Neural cell (in vitro differentiated cells): ENCODE measurements at regions not wholly inside any gene's neighbourhood (a gene's known extent, or its start where the extent isn't known, plus 50 kb on each side); places are given as distances from the start of the nearest gene placed in this dataset.

Experiments
- H2AFZ ChIP-seq: fragments of 200-600, 300-800 bp; sonication (generic), shearing (Covaris generic); 2 replicates; pipeline ENCODE4 v1.6.0; 2014; ENCODE audit warnings: low read depth, mild to moderate bottlenecking, antibody characterized with exemption, low read length, moderate library complexity
- H3F3A ChIP-seq: fragments of 200-600 bp; shearing (Covaris generic); 2 replicates; pipeline ENCODE4 v1.6.1; 2016; ENCODE audit warnings: mild to moderate bottlenecking, moderate library complexity, mixed read lengths, antibody characterized with exemption, low read length; ENCODE audit not compliant: insufficient read depth, poor library complexity, severe bottlenecking
- H3K27ac ChIP-seq: fragments of 200-600, 300-800 bp; sonication (generic), shearing (Covaris generic); 2 replicates; pipeline ENCODE4 v1.5.1; 2014; ENCODE audit warnings: mild to moderate bottlenecking, low read length, moderate library complexity
- H3K27me3 ChIP-seq: fragments of 300-800, 200-600 bp; sonication (generic), shearing (Covaris generic); 2 replicates; pipeline ENCODE4 v1.6.0; 2014; ENCODE audit warnings: mild to moderate bottlenecking, low read depth, low read length, moderate library complexity; ENCODE audit not compliant: insufficient read depth
- H3K36me3 ChIP-seq: fragments of 300-800, 200-600 bp; sonication (generic), shearing (Covaris generic); 2 replicates; pipeline ENCODE4 v1.5.1; 2014; ENCODE audit warnings: mild to moderate bottlenecking, antibody characterized with exemption, low read length, moderate library complexity; ENCODE audit not compliant: insufficient read depth
- H3K4me2 ChIP-seq: fragments of 300-800, 200-600 bp; sonication (generic), shearing (Covaris generic); 2 replicates; pipeline ENCODE4 v1.6.0; 2014; ENCODE audit warnings: mild to moderate bottlenecking, low read length
- H3K4me3 ChIP-seq: fragments of 300-800, 200-600 bp; sonication (generic), shearing (Covaris generic); 2 replicates; pipeline ENCODE4 v1.5.1; 2014; ENCODE audit warnings: mild to moderate bottlenecking, low read length, moderate library complexity
- H3K79me2 ChIP-seq: fragments of 200-600 bp; shearing (Covaris generic); replicated peaks from 2 replicates; pipeline ENCODE4 v1.6.0; 2014; ENCODE audit warnings: mild to moderate bottlenecking, low read length, moderate library complexity; ENCODE audit not compliant: insufficient read depth
- H3K9ac ChIP-seq: fragments of 300-800, 200-600 bp; sonication (generic), shearing (Covaris generic); 2 replicates; pipeline ENCODE4 v1.6.1; 2016; ENCODE audit warnings: mild to moderate bottlenecking, low read length, mixed read lengths
- H3K9me2 ChIP-seq: fragments of 200-600 bp; shearing (Covaris generic); 2 replicates; pipeline ENCODE4 v1.6.1; 2016; ENCODE audit warnings: mild to moderate bottlenecking, low read length, mixed read lengths; ENCODE audit not compliant: insufficient read depth
- H3K9me3 ChIP-seq: fragments of 200-600, 300-800 bp; sonication (generic), shearing (Covaris generic); 2 replicates; pipeline ENCODE4 v1.6.1; 2016; ENCODE audit warnings: mild to moderate bottlenecking, mixed run types, low read length, moderate library complexity, mixed read lengths
- H4K20me1 ChIP-seq: fragments of 200-600 bp; shearing (Covaris generic); 2 replicates; pipeline ENCODE4 v1.6.1; 2016; ENCODE audit warnings: mild to moderate bottlenecking, mixed run types; ENCODE audit not compliant: insufficient read depth
- CTCF ChIP-seq: fragments of 450-650 bp; IDR thresholded peaks from 2 replicates; pipeline ENCODE4 v1.5.1; 2014; ENCODE audit warnings: antibody characterized with exemption, mild to moderate bottlenecking, moderate library complexity; ENCODE audit not compliant: poor library complexity, severe bottlenecking
- EP300 ChIP-seq: fragments of 450-650 bp; conservative IDR thresholded peaks from 2 replicates; pipeline ENCODE4 v1.6.1; 2014; ENCODE audit warnings: antibody characterized with exemption, mild to moderate bottlenecking, moderate library complexity; ENCODE audit not compliant: poor library complexity, severe bottlenecking
- EZH2 ChIP-seq: fragments of 200-600, 300-800 bp; shearing (Covaris generic), sonication (generic); IDR thresholded peaks from 2 replicates; pipeline ENCODE4 v1.6.1; 2014; ENCODE audit warnings: antibody characterized with exemption, low read length, borderline replicate concordance, mild to moderate bottlenecking; ENCODE audit not compliant: insufficient read depth, poor library complexity, severe bottlenecking
- MXI1 ChIP-seq: fragments of 450-650 bp; conservative IDR thresholded peaks from 2 replicates; pipeline ENCODE4 v1.6.1; 2014; ENCODE audit warnings: antibody characterized with exemption, mild to moderate bottlenecking; ENCODE audit not compliant: poor library complexity, severe bottlenecking
- POLR2AphosphoS5 ChIP-seq: IDR thresholded peaks from 2 replicates; pipeline ENCODE4 v1.6.1; 2012
- RAD21 ChIP-seq: fragments of 450-650 bp; conservative IDR thresholded peaks from 2 replicates; pipeline ENCODE4 v1.6.1; 2014; ENCODE audit warnings: antibody characterized with exemption, mild to moderate bottlenecking, moderate library complexity
- REST ChIP-seq: IDR thresholded peaks from 2 replicates; pipeline ENCODE4 v1.6.1; 2012; ENCODE audit warnings: borderline replicate concordance
- SMC3 ChIP-seq: fragments of 450-650 bp; conservative IDR thresholded peaks from 2 replicates; pipeline ENCODE4 v1.6.1; 2014; ENCODE audit warnings: antibody characterized with exemption, mild to moderate bottlenecking, moderate library complexity; ENCODE audit not compliant: poor library complexity
- TAF1 ChIP-seq: IDR thresholded peaks from 2 replicates; pipeline ENCODE4 v1.6.1; 2012; ENCODE audit warnings: low read depth

- no peak overlapping the region for H2AFZ ChIP-seq
- H3K9me2 ChIP-seq, result no peaks in the 10 kb centered on the region
- no peaks in the 10 kb centered on the region for H4K20me1 ChIP-seq
- H3K27ac ChIP-seq, result no peak overlapping the region
- no peaks in the 10 kb centered on the region for H3K9me3 ChIP-seq
- H3K27me3 ChIP-seq, result no peaks in the 10 kb centered on the region
- TF ChIP-seq REST, result no peak
- no peak for TF ChIP-seq CTCF
- no peak for TF ChIP-seq POLR2AphosphoS5
- TF ChIP-seq TAF1, result no peak
- no peak for TF ChIP-seq EP300
- TF ChIP-seq SMC3, result no peak
- TF ChIP-seq EZH2, result no peak
- TF ChIP-seq MXI1, result no peak
- no peak for TF ChIP-seq RAD21
- H3K9ac ChIP-seq, result no peak overlapping the region
- no peak overlapping the region for H3K4me2 ChIP-seq
- H3K79me2 ChIP-seq, result no peaks in the 10 kb centered on the region
- H3K36me3 ChIP-seq, result no peaks in the 10 kb centered on the region
- no peak overlapping the region for H3K4me3 ChIP-seq
- H3F3A ChIP-seq, result no peaks in the 10 kb centered on the region
These were observed 312.7 kb upstream of the IGFBP3 start for GRCh38 chr7:46233585-46234329.

GRCh38 chr7:46230990-46231305, 309.9 kb upstream of the IGFBP3 start:
- Histone ChIP-seq H3K9me3 (no peaks in the 10 kb centered on the region), H4K20me1 (no peaks in the 10 kb centered on the region), H3K79me2 (no peaks in the 10 kb centered on the region), H3F3A (no peaks in the 10 kb centered on the region), H3K36me3 (no peaks in the 10 kb centered on the region), H3K9ac (no peak overlapping the region), H3K9me2 (no peaks in the 10 kb centered on the region), H3K27me3 (no peaks in the 10 kb centered on the region), H3K27ac (no peak overlapping the region), H2AFZ (no peak overlapping the region), H3K4me3 (no peak overlapping the region), H3K4me2 (no peak overlapping the region)
- TF ChIP-seq CTCF (no peak), MXI1 (no peak), RAD21 (no peak), TAF1 (no peak)
